GM21526 (cell line): ENCODE measurements at regions not wholly inside any gene's neighbourhood (a gene's known extent, or its start where the extent isn't known, plus 50 kb on each side); places are given as distances from the start of the nearest gene placed in this dataset.

Source experiments
- ATAC-seq: cut with Tn5 transposase; IDR thresholded peaks from one replicate; pipeline ENCODE4 v1.9.1; 2021; ENCODE audit warnings: moderate library complexity; ENCODE audit not compliant: unreplicated experiment, low FRiP score

DNA sequence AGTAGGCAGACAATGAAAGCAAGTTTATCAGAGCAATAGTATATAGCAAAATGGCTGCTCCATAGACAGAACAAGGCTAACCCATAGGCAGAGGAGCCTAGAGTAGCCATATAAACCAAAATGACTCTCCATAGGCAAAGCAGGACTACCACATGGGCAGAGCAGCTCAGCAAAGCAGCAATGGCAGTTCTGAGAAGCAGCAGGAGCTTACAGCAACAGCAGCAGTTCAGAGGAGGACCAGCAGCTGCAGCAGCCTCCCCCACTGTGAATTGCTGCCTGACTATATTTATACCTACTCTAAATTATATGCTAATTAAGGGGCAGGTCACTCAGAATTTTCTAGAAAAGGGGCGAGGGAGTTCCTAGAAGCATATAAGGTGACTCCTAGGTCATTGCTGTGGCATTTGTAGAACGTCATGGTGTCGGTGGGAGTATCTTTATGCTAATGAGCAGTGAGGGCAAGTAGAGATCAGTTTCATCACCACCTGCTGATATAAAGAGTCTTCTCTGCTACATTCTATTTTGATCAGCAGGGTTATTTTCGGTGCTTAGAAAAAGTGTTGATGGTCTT lies 1115.5 kb downstream of the DTWD2 start:
- no peak for ATAC-seq

DNA sequence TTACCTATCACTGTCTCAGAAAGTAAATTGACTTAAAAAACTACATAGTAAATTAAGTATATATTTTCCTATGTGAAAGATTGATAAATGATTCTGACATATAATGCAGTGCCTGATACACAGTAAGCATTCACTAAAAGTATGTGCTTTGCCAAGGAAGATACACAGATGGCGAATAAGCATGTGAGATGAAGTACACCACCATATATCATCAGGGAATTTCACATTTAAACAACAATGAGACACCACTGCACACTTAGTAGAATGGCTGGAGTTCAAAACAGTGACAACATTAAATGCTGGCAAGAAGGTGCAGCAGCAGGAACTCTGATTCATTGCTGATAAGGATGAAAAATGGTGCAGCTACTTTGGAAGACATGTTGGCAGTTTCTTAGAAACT lies 1118.8 kb downstream of the DTWD2 start:
- no peak for ATAC-seq

DNA sequence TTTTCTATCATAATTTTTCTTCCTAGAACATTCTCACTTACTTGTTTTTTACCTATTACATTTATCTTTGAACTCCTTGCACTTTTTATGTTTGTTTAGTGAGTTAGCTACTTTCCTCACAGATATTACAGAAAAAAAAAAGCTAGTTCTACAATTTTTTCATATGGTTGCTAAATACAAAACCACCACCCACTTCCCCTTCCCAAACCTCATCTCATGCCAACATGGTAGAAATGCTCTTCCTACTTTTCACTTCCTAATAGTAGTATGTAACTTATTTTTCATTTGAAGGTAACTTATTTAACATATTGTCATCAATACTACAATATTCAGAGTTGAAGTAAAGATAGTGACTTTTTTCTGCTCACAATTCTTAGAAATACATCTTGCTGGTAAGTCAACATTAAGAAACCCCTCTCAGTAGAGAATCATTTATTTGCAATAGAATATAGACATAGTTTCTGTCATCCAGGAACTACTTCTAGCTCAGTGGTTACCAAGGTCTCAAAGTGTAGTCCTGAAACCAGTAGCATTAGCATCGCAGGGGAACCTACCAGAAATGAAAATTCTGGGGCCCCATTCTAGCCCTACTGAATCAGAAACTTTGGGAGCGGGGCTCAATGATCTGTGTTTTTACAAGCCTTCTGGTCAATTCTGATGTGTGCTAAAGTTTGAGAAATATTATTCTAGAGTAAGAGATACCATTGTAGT lies 1124.6 kb downstream of the DTWD2 start:
- ATAC-seq = no peak

DNA sequence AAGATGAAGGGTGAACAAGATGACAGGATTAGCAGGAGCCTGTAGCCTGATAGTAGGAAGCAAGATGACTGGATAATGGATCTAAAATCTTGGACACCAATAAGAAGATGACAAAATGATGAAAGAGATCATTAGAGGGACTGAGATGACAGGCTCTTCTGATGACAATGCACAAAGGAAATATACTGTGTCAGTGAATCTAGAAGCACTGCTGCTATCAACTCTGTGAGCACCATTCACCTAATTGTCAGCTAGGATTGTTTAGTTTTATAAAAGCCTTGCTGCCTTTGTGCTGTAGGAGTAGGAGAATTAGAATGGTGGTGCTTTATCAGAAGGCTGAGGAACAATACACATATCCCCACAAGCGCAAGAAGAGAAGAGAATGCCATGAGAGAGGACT lies 1127.8 kb downstream of the DTWD2 start:
- ATAC-seq = no peak

DNA sequence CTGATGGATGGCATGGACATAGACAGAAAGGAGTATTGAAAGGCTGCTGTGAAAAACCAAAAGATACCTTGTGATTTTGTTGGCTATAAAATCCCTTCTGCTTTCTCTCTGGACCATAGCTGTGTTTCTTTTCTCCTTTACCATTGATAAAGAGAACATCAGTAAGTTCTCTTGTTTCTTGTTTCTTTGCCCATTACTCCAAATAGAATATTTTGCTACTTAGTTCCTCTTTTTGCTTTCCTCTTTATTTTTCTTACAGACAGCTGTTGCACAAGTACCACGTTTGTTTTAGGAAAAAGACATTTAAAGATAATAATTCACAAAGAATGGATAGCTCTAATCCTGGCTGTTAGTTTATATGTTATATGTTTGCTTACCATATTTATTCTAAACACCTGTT lies 1129.2 kb downstream of the DTWD2 start:
- peak; percentile 84 for ATAC-seq

DNA sequence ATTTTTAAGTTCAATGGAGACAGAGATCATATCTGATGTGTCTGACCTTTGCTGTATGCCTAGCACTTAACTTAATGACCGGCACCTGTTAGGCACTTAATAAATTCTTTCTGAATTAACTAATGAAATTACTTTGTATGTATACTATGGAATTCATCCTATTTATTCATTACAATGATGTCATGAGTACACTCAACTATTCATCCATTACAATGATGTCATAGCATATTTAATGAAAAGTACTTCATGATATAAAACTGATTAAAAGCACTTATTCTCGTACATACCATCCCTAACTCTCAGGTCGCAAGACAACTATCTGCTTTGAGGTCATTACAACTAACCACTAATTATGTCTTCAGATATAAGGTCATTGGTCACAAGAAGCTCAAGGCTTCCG lies 1131.6 kb downstream of the DTWD2 start:
- ATAC-seq = no peak

DNA sequence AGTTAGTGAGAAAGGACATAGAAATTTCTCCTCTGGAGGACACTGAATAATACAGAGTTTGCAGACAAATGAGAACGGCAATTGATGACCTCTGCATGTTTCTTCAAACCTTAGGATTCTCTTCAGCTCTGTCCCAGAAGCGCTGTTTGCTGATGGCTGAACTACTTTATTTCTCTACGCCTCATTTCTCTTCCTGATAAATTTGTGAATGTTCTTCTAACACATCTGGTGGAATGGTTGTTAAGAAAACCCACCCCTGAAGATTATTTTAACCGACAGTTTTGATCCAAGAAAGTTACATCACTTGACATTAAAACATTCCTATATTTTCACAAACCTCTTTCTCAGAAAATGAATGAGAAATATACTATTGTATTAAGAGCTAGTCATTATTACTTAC lies 1150.6 kb downstream of the DTWD2 start:
- ATAC-seq = no peak

DNA sequence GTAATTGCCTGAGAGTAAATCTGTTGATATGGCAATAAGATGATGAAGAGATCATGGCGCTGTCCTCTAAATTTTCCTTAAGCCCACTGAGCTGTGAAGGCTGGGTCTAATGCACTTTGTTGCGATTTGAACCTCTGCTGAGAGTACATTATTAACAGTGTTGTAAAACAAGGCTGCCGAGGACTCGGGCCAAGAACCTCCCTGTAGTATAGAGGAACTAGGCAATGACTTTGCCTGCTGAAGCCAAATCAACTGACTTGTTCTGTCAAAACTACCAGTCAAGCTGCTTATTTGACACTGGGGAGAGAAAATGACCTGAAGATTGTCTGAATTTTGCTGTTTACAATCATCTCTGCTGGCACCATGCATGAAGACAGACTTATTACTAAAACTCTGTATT lies 1154.7 kb downstream of the DTWD2 start:
- ATAC-seq = no peak

DNA sequence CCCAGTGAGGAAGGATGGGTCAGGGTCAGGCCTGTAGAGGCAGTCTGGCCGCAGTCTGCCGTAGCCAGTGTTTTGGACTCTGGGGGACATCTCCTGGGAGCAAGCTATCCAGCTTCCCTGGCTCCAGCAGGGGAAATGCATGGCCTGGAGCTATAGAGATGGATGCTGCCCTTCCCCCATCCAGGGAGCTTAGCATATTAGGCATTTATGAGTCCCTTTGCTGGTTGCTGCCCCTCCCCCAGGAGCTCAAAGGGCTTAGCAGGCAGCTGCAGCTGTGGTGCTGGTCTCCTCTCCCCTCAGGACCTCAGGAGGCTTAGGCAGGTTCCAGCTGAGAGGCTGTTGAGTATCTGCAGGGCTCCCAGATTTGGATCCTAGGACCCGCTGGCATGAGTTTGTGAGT lies 1158.7 kb downstream of the DTWD2 start:
- no peak for ATAC-seq

DNA sequence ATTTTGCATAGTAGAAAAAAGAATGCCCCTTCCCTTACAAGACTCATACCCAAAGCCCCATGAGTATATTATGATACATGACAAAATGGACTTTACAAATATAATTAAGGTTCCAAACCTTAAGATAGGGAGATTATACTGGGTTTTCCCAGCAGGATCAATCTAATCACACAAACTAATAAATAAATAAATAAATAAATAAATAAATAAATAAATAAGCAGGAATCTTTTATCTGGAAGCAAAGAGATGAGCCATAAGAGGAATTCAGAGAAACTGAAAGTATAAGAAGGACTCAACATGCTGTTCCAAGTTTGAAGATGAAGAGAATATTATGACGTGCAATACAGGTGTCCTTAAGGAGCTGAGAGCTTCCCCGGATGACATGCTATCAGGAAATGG lies 1174.5 kb downstream of the DTWD2 start:
- ATAC-seq = no peak

DNA sequence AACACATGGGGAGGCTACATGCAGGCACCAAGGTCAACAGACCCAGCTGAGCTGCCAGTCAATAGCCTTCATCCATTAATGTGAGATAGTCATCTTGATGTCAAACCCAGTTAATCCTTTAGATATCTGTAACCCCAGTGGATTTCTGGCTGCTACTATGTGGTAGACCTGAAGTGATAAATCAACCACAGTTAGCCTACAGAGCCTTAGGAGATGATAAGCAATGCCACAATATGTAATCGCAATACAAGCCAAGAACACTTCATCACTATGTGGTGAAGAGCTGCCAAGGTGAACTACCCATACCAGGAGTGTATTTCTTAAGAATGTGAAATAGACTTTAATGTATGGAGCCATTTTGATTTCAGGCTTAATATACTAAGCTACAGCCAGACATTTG lies 1175.5 kb downstream of the DTWD2 start:
- ATAC-seq = no peak

DNA sequence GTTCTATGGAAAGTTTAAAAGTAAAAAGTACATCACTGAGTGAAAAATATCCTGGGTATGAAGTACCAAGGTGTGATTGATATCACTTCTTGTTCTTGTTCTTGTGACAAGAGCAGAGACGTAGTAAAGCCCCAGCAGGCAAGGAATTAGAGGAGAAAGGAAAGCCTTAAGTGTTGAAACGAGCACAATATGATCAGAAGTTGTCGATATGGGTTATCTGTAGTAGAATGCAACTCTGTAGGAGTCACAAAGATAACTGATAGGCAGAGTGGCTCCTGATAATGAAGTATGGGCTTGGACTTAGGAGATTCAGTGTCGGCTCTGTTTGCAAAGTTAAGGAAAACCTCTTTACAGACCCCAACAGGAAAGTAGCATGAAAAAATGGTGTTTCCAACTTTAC lies 1179.1 kb downstream of the DTWD2 start:
- ATAC-seq = no peak

DNA sequence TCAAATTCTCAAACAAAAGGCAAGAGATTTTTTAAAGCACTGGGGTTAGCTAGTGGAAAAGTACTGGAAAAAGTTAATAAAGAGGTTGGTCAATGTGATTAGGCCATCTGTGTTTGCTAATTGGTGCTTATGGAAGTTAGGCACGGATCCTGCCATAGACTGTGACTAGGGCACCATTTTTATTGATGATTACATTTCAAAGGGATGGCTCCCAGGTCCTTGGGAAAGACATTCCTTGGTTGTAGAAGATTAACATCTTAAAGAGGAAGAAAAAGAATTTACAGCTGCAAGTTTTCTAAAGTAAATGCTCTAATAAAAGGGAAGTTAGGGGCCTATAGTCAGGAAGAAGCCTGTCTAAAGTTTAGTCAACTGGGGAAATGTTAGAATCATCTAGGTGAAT lies 1183.3 kb downstream of the DTWD2 start:
- ATAC-seq = no peak

DNA sequence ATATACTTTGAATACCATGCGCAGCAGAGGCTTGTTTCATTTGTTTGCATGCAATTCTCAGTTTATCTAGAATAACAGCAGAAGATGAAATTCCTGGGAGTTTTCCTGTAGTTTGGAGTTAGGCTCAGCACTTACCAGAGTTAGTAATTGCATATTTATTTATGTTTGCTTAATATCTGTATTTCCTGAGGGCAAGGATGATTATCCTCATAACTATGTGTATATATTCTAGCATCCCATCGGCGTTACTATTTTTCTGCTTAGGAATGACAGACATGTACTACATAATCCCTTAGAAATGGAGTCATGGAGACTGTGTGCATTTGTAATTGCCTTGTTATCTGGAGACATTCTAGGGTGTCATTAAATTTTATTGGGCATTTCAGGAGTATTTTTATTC lies 1184.8 kb downstream of the DTWD2 start:
- no peak for ATAC-seq

DNA sequence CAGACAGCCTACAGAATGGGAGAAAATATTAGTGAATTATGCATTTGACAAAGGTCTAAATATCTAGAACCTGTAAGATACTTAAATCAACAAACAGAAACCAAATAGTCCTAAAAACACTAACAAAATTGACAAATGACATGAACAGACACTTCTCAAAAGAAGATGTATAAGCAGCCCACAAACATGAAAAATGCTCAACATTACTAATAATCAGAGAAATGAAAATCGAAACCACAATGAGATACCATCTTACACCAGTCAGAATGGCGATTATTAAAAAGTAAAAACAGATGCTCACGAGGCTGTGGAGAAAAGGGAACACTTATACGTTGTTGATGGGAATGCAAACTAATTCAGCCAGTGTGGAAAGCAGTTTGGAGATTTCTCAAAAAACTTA lies 1186.8 kb downstream of the DTWD2 start:
- ATAC-seq = no peak

DNA sequence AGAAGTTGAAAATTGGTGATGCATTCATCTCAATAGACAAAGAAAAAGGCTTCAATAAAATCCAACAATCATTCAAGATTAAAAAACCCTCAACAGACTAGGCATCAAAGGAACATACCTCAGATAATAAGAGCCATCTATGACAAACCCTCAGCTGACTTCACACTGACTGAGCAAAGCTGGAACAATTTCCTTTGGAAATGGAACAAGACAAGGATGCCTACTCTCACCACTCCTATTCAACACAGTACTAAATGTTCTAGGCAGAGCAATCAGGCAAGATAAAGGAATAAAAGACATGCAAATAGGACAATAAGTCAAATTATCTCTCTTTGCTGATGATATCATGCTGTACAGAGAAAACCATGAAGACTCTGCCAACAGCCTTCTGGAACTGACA lies 1188.1 kb downstream of the DTWD2 start:
- no peak for ATAC-seq

DNA sequence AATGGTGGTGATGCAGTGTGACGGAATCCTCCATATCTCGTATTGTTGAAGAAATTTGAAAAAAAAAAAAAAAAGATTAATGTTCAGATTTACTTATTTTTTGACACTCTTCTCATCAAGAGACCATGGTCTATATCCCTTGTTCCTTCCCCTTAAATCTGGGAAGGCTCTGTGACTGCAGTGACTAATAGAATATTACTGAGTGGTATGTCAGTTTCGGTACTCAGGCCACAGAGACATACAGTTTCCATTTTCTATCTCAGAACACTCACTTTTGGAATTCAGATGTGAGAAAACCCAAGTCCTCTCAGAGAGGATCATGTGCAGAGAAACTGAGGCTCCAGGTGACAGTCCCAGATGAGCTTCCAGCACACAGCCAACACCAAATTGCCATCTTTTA lies 1193.5 kb downstream of the DTWD2 start:
- no peak for ATAC-seq

DNA sequence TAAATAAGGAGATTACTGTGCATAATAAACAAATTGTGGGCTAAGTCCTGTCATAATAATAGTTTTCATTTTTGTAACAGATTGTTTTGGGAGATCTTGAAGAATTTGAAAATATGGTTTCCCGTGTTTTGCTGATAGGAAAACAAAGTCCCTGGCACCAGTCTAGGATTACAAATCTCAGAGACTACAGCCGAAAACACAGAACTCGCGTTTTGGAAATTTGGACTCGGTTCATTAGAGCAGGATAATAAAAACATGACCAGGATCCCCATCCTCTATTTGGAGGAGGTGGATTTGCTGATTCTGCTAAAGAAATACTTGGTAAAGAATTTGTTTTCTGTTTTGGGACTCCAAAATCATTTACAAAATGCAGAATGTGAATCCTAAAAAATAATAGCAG lies 1194.4 kb downstream of the DTWD2 start:
- ATAC-seq = no peak

DNA sequence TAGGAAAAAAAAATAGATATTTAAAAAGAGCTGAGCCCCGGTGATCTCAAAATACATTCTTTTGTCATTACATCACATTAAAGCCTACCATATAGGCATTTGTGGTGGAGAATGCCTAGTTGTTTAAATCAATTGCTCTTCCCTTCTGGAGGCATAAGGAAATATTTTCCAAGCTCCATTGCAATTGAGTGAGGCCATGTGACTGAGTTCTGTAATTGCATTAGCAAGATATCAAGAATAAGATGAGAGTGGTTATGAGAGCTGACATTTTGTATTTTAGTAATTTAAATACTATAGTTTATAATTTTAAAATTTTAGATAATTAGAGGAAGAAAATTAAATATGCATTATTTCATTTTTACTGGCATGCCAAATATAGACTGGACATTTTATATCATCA lies 1195.9 kb downstream of the DTWD2 start:
- ATAC-seq = no peak

DNA sequence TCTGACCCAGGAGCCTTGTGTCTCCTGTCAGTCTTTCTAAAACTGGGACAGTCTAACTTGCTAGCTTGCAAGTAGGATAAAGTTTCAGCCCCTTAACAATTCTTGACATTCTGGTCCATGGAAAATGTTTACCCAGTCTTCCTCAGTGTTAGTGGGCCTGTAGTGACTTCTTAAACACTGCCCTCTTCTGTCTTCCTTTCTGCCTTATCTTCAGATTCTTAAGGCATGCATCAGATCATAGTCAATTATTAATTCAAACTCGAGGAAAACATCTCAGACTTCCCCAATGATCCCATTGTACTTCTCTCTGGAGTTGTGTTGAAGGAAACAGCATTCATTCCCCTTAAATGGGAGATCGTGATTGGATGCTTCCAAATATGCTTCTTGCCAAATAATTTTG lies 1199.8 kb downstream of the DTWD2 start:
- ATAC-seq = no peak

DNA sequence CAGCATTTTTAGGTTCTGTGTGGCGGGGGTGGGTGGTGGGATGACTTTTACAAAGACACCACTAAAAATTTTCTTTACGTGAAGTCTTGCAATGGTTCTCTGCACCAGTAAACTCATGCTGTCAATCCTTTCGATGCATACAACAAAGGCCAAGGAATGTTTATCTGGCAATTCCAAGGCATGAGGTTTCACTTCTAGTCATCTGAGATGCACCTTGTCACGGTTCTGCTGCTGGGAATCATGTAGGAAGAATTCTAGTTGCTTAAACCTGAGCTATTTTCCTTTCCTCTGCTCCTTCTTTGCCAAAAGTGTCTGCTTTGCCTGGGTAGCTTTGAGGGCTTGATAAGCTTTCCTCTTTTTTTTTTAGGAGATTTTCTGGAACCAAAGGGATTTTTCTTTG lies 1204.5 kb upstream of the SEMA6A start:
- no peak for ATAC-seq

DNA sequence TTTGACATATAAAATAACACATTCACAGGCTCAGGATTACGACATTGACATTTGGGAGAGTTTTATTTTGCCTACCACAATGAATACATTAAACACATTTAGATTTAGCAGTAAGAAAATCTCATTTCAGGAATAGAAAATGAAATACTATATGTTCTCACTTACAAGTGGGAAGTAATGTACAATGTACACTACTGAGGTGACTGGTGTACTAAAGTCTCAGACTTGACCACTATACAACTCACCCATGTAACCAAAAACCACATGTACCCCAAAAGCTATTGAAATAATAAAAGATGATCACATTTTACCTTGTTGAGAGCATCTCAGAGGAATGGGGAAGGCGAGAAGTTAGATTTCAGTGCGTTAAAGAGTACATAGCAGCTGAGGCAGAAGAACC lies 1202.4 kb upstream of the SEMA6A start:
- no peak for ATAC-seq

DNA sequence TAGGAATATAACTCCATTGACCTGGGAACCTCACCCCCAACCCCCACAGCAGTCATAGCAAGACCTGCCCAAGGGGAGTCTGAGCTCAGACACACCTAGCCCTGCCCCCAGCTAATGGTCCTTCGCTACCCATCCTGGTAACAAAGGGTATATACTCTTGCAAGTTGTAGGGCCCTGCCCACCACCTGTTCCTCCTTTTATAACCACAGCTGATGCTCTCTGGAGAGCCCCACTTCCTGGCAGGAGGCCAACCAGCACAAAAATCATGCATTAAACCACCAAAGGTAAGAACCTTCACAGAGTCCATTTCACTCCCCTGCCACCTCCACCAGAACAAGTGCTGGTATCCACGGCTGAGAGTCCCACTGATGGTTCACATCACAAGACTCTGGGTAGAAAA lies 1195.3 kb upstream of the SEMA6A start:
- ATAC-seq = no peak
